Uterus (tissue), 2 donors: ENCODE measurements at regions not wholly inside any gene's neighbourhood (a gene's known extent, or its start where the extent isn't known, plus 50 kb on each side); places are given as distances from the start of the nearest gene placed in this dataset.

Source experiments
- POLR2A ChIP-seq, 2 donors: fragments of 450-650 bp; IDR thresholded peaks; one replicate each; pipeline ENCODE4 v1.6.1; 2016; ENCODE audit warnings: antibody characterized with exemption in 2 of 2, mild to moderate bottlenecking in 1 of 2, moderate library complexity in 1 of 2
- TF ChIP-seq, protein P1 (sequence below), 4 experiments: fragments of 200-600 bp in 2 of 4; fragments of 450-650 bp in 2 of 4; sonication (generic) in 2 of 4; IDR thresholded peaks; one replicate each; pipeline ENCODE4 v1.5.1; 2016 to 2019; ENCODE audit warnings: antibody characterized with exemption in 4 of 4, mild to moderate bottlenecking in 2 of 4, moderate library complexity in 1 of 4

DNA sequence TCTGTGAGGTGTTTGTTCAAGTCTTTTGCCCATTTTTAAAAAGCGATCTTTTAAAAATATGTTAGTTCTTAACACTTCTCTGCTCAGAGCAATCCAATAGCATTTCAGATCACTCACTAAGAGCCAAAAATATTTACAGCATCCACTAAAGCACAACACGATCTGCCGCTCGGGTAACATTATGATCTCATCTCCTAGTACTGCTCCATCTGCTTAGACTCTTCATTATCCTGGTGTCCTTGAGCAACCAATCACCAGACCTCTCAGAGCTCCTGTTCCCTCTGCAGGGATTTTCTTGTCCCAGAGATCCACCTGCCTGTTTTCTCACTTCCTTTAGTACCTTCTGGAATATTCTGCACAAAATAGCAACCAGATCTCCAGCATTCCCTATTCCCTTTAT is 235.3 kb upstream of the ESRRG start:
- TF ChIP-seq, protein P1, sequence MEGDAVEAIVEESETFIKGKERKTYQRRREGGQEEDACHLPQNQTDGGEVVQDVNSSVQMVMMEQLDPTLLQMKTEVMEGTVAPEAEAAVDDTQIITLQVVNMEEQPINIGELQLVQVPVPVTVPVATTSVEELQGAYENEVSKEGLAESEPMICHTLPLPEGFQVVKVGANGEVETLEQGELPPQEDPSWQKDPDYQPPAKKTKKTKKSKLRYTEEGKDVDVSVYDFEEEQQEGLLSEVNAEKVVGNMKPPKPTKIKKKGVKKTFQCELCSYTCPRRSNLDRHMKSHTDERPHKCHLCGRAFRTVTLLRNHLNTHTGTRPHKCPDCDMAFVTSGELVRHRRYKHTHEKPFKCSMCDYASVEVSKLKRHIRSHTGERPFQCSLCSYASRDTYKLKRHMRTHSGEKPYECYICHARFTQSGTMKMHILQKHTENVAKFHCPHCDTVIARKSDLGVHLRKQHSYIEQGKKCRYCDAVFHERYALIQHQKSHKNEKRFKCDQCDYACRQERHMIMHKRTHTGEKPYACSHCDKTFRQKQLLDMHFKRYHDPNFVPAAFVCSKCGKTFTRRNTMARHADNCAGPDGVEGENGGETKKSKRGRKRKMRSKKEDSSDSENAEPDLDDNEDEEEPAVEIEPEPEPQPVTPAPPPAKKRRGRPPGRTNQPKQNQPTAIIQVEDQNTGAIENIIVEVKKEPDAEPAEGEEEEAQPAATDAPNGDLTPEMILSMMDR (IDR thresholded peaks at IDR 0.05): no peak
- TF ChIP-seq POLR2A (IDR thresholded peaks at IDR 0.05): no peak
